NCI-H187 (cell line): ENCODE measurements at regions not wholly inside any gene's neighbourhood (a gene's known extent, or its start where the extent isn't known, plus 50 kb on each side); places are given as distances from the start of the nearest gene placed in this dataset.

Experiments used
- DNase-seq, 2 experiments: peaks; one replicate each; lab custom pipeline; 2025; lab: John Stamatoyannopoulos, UW

- DNase-seq, result no peak
Measured at GRCh38 chr18:6649421-6650126, 79.9 kb upstream of the ARHGAP28 start.

GRCh38 chr18:6650127-6650507 is 79.4 kb upstream of the ARHGAP28 start:
- DNase-seq, result no peak

GRCh38 chr18:6650747-6651146 is 78.8 kb upstream of the ARHGAP28 start:
- DNase-seq, result no peak

GRCh38 chr18:6652098-6652497 is 77.4 kb upstream of the ARHGAP28 start:
- DNase-seq, result no peak

- no peak for DNase-seq
Measured at GRCh38 chr18:6653880-6654279, 75.6 kb upstream of the ARHGAP28 start.

- no peak for DNase-seq
Measured at GRCh38 chr18:6659963-6660725, 69.4 kb upstream of the ARHGAP28 start.

GRCh38 chr18:6661692-6662415 is 67.7 kb upstream of the ARHGAP28 start:
- DNase-seq, result no peak

GRCh38 chr18:6666012-6666685 is 63.4 kb upstream of the ARHGAP28 start:
- DNase-seq, result no peak

GRCh38 chr18:6668836-6669235 is 60.7 kb upstream of the ARHGAP28 start:
- DNase-seq, result no peak

- DNase-seq, result no peak
Measured at GRCh38 chr18:6672821-6673308, 56.7 kb upstream of the ARHGAP28 start.

GRCh38 chr18:6677086-6677485 is 52.4 kb upstream of the ARHGAP28 start:
- DNase-seq, result no peak

- DNase-seq, result no peak
Measured at GRCh38 chr18:6679201-6679600, 50.3 kb upstream of the ARHGAP28 start.
